CD14-positive monocyte (primary cell): ENCODE measurements at regions not wholly inside any gene's neighbourhood (a gene's known extent, or its start where the extent isn't known, plus 50 kb on each side); places are given as distances from the start of the nearest gene placed in this dataset.

Source experiments
- DNase-seq, 3 donors: peaks; one replicate each; pipeline ENCODE4 v3.0.0-alpha.2; 2011 to 2022
- H2AFZ ChIP-seq: 2 replicates; pipeline ENCODE4 v1.6.0; 2012; ENCODE audit warnings: mild to moderate bottlenecking, low read depth, low read length, inconsistent platforms; ENCODE audit not compliant: insufficient read depth, poor library complexity, severe bottlenecking
- H3K27ac ChIP-seq, 2 donors: 1 replicate in 1 of 2; 2 replicates in 1 of 2; pipeline ENCODE4 v1.5.1; 2012 to 2013; ENCODE audit warnings: low read length in 2 of 2, control low read depth in 1 of 2, inconsistent platforms in 1 of 2, low read depth in 1 of 2, mild to moderate bottlenecking in 1 of 2
- H3K27me3 ChIP-seq, 2 donors: one replicate each; pipeline versions ENCODE4 v1.6.0 to v1.6.1; 2011 to 2013; ENCODE audit warnings: low read length in 2 of 2; ENCODE audit not compliant: control insufficient read depth in 2 of 2, insufficient read depth in 2 of 2
- H3K36me3 ChIP-seq, 2 donors: replicated peaks in 1 of 2; 1 replicate in 1 of 2; 2 replicates in 1 of 2; pipeline versions ENCODE4 v1.5.1 to v1.6.1; 2012 to 2013; ENCODE audit warnings: low read length in 2 of 2, control low read depth in 1 of 2, inconsistent platforms in 1 of 2, mild to moderate bottlenecking in 1 of 2; ENCODE audit not compliant: insufficient read depth in 2 of 2, control insufficient read depth in 1 of 2
- H3K4me1 ChIP-seq, 2 donors: 1 replicate in 1 of 2; 2 replicates in 1 of 2; pipeline versions ENCODE4 v1.5.1 to v1.6.1; 2012 to 2013; ENCODE audit warnings: low read length in 2 of 2, control low read depth in 1 of 2, inconsistent platforms in 1 of 2, mild to moderate bottlenecking in 1 of 2, moderate library complexity in 1 of 2; ENCODE audit not compliant: insufficient read depth in 2 of 2, control insufficient read depth in 1 of 2
- H3K4me2 ChIP-seq: replicated peaks from 2 replicates; pipeline ENCODE3; 2012; ENCODE audit warnings: low read length, moderate library complexity, mild to moderate bottlenecking; ENCODE audit not compliant: poor library complexity, severe bottlenecking; ENCODE audit errors: extremely low read depth
- H3K4me3 ChIP-seq, 3 experiments: fragments of 200-600 bp in 1 of 3; sonication (generic) in 1 of 3; replicated peaks in 1 of 3; 1 replicate in 2 of 3; 2 replicates in 1 of 3; pipeline ENCODE4 v1.5.1; 2011 to 2013; ENCODE audit warnings: low read length in 3 of 3, mild to moderate bottlenecking in 3 of 3, control low read depth in 2 of 3, low read depth in 2 of 3, inconsistent platforms in 1 of 3, moderate library complexity in 1 of 3
- H3K79me2 ChIP-seq: 2 replicates; pipeline ENCODE4 v1.6.0; 2012; ENCODE audit warnings: mild to moderate bottlenecking, control low read depth, inconsistent platforms, low read length, moderate library complexity; ENCODE audit not compliant: insufficient read depth
- H3K9ac ChIP-seq: 2 replicates; pipeline ENCODE4 v1.6.0; 2017; ENCODE audit warnings: low read length, mild to moderate bottlenecking; ENCODE audit not compliant: insufficient read depth, poor library complexity, severe bottlenecking
- H3K9me3 ChIP-seq, 2 donors: replicated peaks in 1 of 2; 1 replicate in 1 of 2; 2 replicates in 1 of 2; pipeline versions ENCODE4 v1.5.1 to v1.6.1; 2012 to 2013; ENCODE audit warnings: low read length in 2 of 2, control low read depth in 1 of 2; ENCODE audit not compliant: control insufficient read depth in 1 of 2, insufficient read depth in 1 of 2
- H4K20me1 ChIP-seq: 2 replicates; pipeline ENCODE4 v1.6.0; 2012; ENCODE audit warnings: mild to moderate bottlenecking, low read length, control low read depth, moderate library complexity; ENCODE audit not compliant: insufficient read depth
- H3K27ac Mint-ChIP-seq, 7 donors: one replicate each; pipeline ENCODE4 v1.8.0; 2020; ENCODE audit warnings: mild to moderate bottlenecking in 7 of 7, mixed read lengths in 7 of 7, moderate library complexity in 6 of 7, inconsistent platforms in 2 of 7
- H3K27me3 Mint-ChIP-seq, 3 donors: one replicate each; pipeline ENCODE4 v1.8.0; 2021 to 2022; ENCODE audit warnings: low read depth in 3 of 3, mild to moderate bottlenecking in 3 of 3, mixed read lengths in 3 of 3, moderate library complexity in 3 of 3, inconsistent platforms in 1 of 3
- H3K36me3 Mint-ChIP-seq, 2 donors: one replicate each; pipeline ENCODE4 v1.8.0; 2020; ENCODE audit warnings: mixed read lengths in 2 of 2, inconsistent platforms in 1 of 2, mild to moderate bottlenecking in 1 of 2
- H3K4me1 Mint-ChIP-seq: one replicate; pipeline ENCODE4 v1.8.0; 2020; ENCODE audit warnings: mild to moderate bottlenecking, mixed read lengths
- H3K4me3 Mint-ChIP-seq, 2 donors: one replicate each; pipeline ENCODE4 v1.8.0; 2020; ENCODE audit warnings: mild to moderate bottlenecking in 2 of 2, mixed read lengths in 2 of 2, moderate library complexity in 1 of 2
- H3K9me3 Mint-ChIP-seq, 7 donors: one replicate each; pipeline ENCODE4 v1.8.0; 2020 to 2022; ENCODE audit warnings: mixed read lengths in 7 of 7, mild to moderate bottlenecking in 6 of 7, moderate library complexity in 6 of 7, inconsistent platforms in 2 of 7
- WGBS: methylation state at CpG from one replicate; pipeline ENCODE4 v1.1.5; 2013; ENCODE audit warnings: missing lambda C conversion rate; ENCODE audit not compliant: insufficient coverage; 5-methylcytosine and 5-hydroxymethylcytosine counted together
- intact Hi-C, 2 donors: fragments of 100-400 bp; cut with micrococcal nuclease; formaldehyde crosslinking; loops; one replicate each; pipeline versions ENCODE4 v1.15.0 to v1.15.1; 2023
- TF ChIP-seq, protein P1 (sequence below): fragments of 200-600 bp; IDR thresholded peaks from one replicate; pipeline ENCODE4 v1.8.0; 2022; ENCODE audit warnings: antibody characterized with exemption, mild to moderate bottlenecking

DNA sequence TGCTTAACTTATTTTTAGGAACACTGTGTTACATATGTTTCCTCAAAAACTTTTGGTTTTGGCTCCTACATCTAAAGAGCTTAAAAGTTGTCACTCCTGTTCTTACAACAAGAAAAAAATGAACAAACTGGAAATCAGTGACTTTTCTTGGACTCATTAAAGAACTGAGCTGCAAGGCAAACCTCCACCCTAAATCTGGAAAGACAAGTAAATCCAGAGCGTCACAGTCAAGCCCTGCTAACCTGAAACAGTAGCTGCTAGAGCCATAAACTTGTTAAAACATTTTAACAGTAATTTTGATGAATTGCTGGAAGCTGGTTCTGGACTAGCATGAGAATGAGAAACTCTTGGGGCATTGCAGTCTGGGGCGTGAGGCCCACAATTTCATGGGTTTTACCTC, 350.5 kb upstream of the COL8A1 start:
- H3K27me3 ChIP-seq: no peaks in the 10 kb centered on the region
- no peaks in the 10 kb centered on the region for H3K4me1 Mint-ChIP-seq
- intact Hi-C loops: no loop called here

DNA sequence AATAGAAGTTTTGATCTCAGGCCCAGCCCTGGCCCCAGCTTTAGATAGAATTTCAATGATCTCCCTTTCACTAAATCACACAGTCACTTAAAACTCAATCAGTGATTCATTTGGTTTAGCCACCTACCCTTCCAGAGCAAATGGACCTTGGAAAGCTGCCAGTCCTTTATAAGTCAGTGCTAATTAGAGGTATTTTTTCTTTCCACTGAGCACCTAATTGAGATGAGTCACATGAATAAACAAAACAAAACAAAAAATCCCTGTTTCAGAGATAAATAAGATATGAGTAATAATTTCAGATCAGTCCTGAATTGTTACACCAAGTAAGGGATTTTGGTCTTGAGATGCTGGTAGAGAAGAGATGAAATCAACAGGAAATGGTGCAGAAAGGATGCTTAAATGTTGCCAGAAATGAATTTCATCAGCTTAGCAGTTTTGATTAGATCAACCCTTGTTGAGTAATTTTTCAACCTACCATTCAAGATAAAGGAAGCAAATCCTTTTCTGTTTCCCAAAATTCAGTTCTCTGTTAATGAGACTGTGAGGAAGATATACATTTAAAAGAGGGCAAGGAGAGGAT, 352.0 kb upstream of the COL8A1 start:
- Mint-ChIP-seq H3K9me3 (peaks cover 0 to 9% (median 4%) of the 10 kb centered on the region in 7 donors), H3K4me1 (no peaks in the 10 kb centered on the region), H3K4me3 (no peak overlapping the region), H3K27me3 (no peaks in the 10 kb centered on the region), H3K36me3 (no peaks in the 10 kb centered on the region), H3K27ac (no peak overlapping the region)
- no peaks in the 10 kb centered on the region for H3K36me3 ChIP-seq
- no peak overlapping the region for H3K9ac ChIP-seq
- no peak for DNase-seq
- H2AFZ ChIP-seq: no peak overlapping the region
- H3K27me3 ChIP-seq: no peaks in the 10 kb centered on the region
- H3K4me3 ChIP-seq: no peak overlapping the region
- H4K20me1 ChIP-seq: no peaks in the 10 kb centered on the region
- TF ChIP-seq, protein P1, sequence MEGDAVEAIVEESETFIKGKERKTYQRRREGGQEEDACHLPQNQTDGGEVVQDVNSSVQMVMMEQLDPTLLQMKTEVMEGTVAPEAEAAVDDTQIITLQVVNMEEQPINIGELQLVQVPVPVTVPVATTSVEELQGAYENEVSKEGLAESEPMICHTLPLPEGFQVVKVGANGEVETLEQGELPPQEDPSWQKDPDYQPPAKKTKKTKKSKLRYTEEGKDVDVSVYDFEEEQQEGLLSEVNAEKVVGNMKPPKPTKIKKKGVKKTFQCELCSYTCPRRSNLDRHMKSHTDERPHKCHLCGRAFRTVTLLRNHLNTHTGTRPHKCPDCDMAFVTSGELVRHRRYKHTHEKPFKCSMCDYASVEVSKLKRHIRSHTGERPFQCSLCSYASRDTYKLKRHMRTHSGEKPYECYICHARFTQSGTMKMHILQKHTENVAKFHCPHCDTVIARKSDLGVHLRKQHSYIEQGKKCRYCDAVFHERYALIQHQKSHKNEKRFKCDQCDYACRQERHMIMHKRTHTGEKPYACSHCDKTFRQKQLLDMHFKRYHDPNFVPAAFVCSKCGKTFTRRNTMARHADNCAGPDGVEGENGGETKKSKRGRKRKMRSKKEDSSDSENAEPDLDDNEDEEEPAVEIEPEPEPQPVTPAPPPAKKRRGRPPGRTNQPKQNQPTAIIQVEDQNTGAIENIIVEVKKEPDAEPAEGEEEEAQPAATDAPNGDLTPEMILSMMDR: no peak
- no peak overlapping the region for H3K27ac ChIP-seq
- no peaks in the 10 kb centered on the region for H3K4me1 ChIP-seq
- H3K9me3 ChIP-seq: peaks cover 0 to 3% of the 10 kb centered on the region in 2 donors
- intact Hi-C loops: no loop called here
- no peak overlapping the region for H3K4me2 ChIP-seq
- no peaks in the 10 kb centered on the region for H3K79me2 ChIP-seq

More for the DNA sequence above, 350.5 kb upstream of the COL8A1 start:
- DNase-seq: no peak
- Histone ChIP-seq H4K20me1 (no peaks in the 10 kb centered on the region), H3K4me1 (no peaks in the 10 kb centered on the region), H3K79me2 (no peaks in the 10 kb centered on the region), H3K9me3 (peaks cover 0 to 3% of the 10 kb centered on the region in 2 donors), H3K9ac (no peak overlapping the region), H3K4me3 (no peak overlapping the region), H3K4me2 (no peak overlapping the region), H3K36me3 (no peaks in the 10 kb centered on the region), H2AFZ (no peak overlapping the region), H3K27ac (no peak overlapping the region)
- peak overlapping the region in 1 of 7 donors; percentile 11 for H3K27ac Mint-ChIP-seq
- 80% methylated on average over 1 of the region's 2 CpGs for WGBS
- TF ChIP-seq, protein P1: no peak
- H3K4me3 Mint-ChIP-seq: no peak overlapping the region
- no peaks in the 10 kb centered on the region for H3K36me3 Mint-ChIP-seq
- peaks cover 0 to 9% (median 5%) of the 10 kb centered on the region in 7 donors for H3K9me3 Mint-ChIP-seq
- H3K27me3 Mint-ChIP-seq: no peaks in the 10 kb centered on the region
